ENCODE measurements at regions not wholly inside any gene's neighbourhood (a gene's known extent, or its start where the extent isn't known, plus 50 kb on each side); places are given as distances from the start of the nearest gene placed in this dataset.

DNA sequence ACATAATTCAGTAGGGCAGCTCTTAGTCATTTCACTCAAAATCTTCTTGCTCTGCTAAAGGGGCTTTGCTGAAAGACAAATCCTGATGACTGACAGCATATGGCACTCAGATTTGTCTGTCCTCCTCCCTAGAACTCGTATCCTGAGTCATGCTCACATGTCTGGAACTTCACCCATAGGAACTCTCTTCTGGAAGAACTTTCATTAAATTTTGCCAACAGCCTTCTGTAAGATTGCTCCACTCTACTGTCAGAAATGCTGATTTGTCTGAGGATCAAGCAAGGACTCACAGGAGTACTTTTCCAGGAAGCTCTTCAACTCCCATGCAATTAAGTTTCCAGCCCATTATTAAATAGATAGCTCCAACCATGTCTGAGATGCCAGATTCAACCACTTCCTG is 59.8 kb upstream of the SNX2 start:
- no peak overlapping the region for H3K27ac ChIP-seq (ENCODE audit: control insufficient read depth, insufficient read depth, low read length)
- H3K79me2 ChIP-seq (ENCODE audit: control insufficient read depth, insufficient read depth, low read length): no peaks in the 10 kb centered on the region
- dilution Hi-C loops (cut with MboI; ENCODE audit: extremely low pct_ligation_motif_present, low sequenced_read_pairs): no loop called here
- H3K4me2 ChIP-seq (ENCODE audit: control insufficient read depth, extremely low read depth, insufficient read depth, low read depth, low read length): no peak overlapping the region
- no peaks in the 10 kb centered on the region for H3K4me1 ChIP-seq (ENCODE audit: control insufficient read depth, extremely low read depth, insufficient read depth, low read length)
- H2AFZ ChIP-seq (ENCODE audit: control insufficient read depth, low read length): no peak overlapping the region
- no peak overlapping the region for H3K9ac ChIP-seq (ENCODE audit: control insufficient read depth, extremely low read depth, insufficient read depth, low read length)
- H3K4me3 ChIP-seq (ENCODE audit: control insufficient read depth in 2 of 3, extremely low read depth in 1 of 3, insufficient read depth in 2 of 3, low read depth in 1 of 3, low read length in 3 of 3): no peak overlapping the region
- no peaks in the 10 kb centered on the region for H4K20me1 ChIP-seq (ENCODE audit: control insufficient read depth, extremely low read depth, insufficient read depth, low read length)
- no peaks in the 10 kb centered on the region for H3K27me3 ChIP-seq (ENCODE audit: control insufficient read depth, extremely low read depth, insufficient read depth, low read length)
- no peaks in the 10 kb centered on the region for H3K9me1 ChIP-seq (ENCODE audit: control insufficient read depth, extremely low read depth, insufficient read depth, low read length)
- FAIRE-seq: peak; percentile 72
- no peak for TF ChIP-seq EZH2 (IDR thresholded peaks at IDR 0.05; ENCODE audit: low read length)
- no peak for TF ChIP-seq CTCF (optimal IDR thresholded peaks at IDR 0.05 in 1 of 3, IDR thresholded peaks at IDR 0.05 in 1 of 3, conservative IDR thresholded peaks at IDR 0.05 in 1 of 3; ENCODE audit: extremely low read depth in 1 of 3, insufficient read depth in 2 of 3, low read length in 3 of 3)
- no peaks in the 10 kb centered on the region for H3K36me3 ChIP-seq (ENCODE audit: control insufficient read depth in 2 of 2, extremely low read depth in 1 of 2, insufficient read depth in 2 of 2, low read length in 2 of 2)
- no peaks in the 10 kb centered on the region for H3K9me3 ChIP-seq (ENCODE audit: control insufficient read depth, low read depth, low read length)
- no peak for DNase-seq (ENCODE audit: low read depth, low spot score)

- Histone ChIP-seq H3K27me3 (ENCODE audit: control insufficient read depth, extremely low read depth, insufficient read depth, low read length) (no peaks in the 10 kb centered on the region), H2AFZ (ENCODE audit: control insufficient read depth, low read length) (no peak overlapping the region), H3K9me3 (ENCODE audit: control insufficient read depth, low read depth, low read length) (no peaks in the 10 kb centered on the region), H3K4me2 (ENCODE audit: control insufficient read depth, extremely low read depth, insufficient read depth, low read depth, low read length) (no peak overlapping the region), H3K79me2 (ENCODE audit: control insufficient read depth, insufficient read depth, low read length) (no peaks in the 10 kb centered on the region), H3K27ac (ENCODE audit: control insufficient read depth, insufficient read depth, low read length) (no peak overlapping the region), H3K4me3 (ENCODE audit: control insufficient read depth in 2 of 3, extremely low read depth in 1 of 3, insufficient read depth in 2 of 3, low read depth in 1 of 3, low read length in 3 of 3) (no peak overlapping the region), H4K20me1 (ENCODE audit: control insufficient read depth, extremely low read depth, insufficient read depth, low read length) (no peaks in the 10 kb centered on the region), H3K36me3 (ENCODE audit: control insufficient read depth in 2 of 2, extremely low read depth in 1 of 2, insufficient read depth in 2 of 2, low read length in 2 of 2) (no peaks in the 10 kb centered on the region), H3K4me1 (ENCODE audit: control insufficient read depth, extremely low read depth, insufficient read depth, low read length) (peaks cover 5% of the 10 kb centered on the region), H3K9me1 (ENCODE audit: control insufficient read depth, extremely low read depth, insufficient read depth, low read length) (no peaks in the 10 kb centered on the region), H3K9ac (ENCODE audit: control insufficient read depth, extremely low read depth, insufficient read depth, low read length) (no peak overlapping the region)
- dilution Hi-C loops (cut with MboI; ENCODE audit: extremely low pct_ligation_motif_present, low sequenced_read_pairs): no loop called here
- no peak for FAIRE-seq
- TF ChIP-seq EZH2 (IDR thresholded peaks at IDR 0.05; ENCODE audit: low read length) (no peak), CTCF (optimal IDR thresholded peaks at IDR 0.05 in 1 of 3, IDR thresholded peaks at IDR 0.05 in 1 of 3, conservative IDR thresholded peaks at IDR 0.05 in 1 of 3; ENCODE audit: extremely low read depth in 1 of 3, insufficient read depth in 2 of 3, low read length in 3 of 3) (no peak)
- DNase-seq (ENCODE audit: low read depth, low spot score): no peak
Observed at GRCh38 chr5:122718611-122719010, 56.3 kb upstream of the SNX2 start.
